ENCODE measurements at regions not wholly inside any gene's neighbourhood (a gene's known extent, or its start where the extent isn't known, plus 50 kb on each side); places are given as distances from the start of the nearest gene placed in this dataset.

DNA sequence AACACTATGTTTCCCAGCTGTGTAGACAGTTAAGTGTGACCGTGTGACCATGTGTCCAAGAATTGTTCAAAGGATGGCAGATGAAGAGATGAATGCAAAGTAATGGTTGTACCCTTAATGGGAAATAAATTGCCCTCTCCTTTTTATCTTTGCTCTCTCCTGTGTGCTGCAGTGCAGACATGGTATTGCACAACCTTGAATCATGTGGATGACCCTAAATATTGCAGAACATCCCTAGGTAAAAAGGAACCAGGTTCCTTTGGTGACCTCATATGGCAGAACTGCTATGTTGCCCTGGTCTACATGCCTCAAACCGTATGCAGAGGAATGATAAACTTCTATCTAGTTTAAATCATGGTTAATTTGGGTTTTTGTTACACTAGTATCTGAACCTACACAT lies 81.7 kb upstream of the CTNND2 start:
- Mint-ChIP-seq H3K27me3 (ENCODE audit: low read depth) (no peaks in the 10 kb centered on the region), H3K4me1 (no peaks in the 10 kb centered on the region), H3K36me3 (ENCODE audit: insufficient read depth in 1 of 3, low read depth in 3 of 3) (no peaks in the 10 kb centered on the region), H3K9me3 (no peaks in the 10 kb centered on the region), H3K27ac (no peak overlapping the region), H3K4me3 (no peak overlapping the region)
- H2AK5ac ChIP-seq (ENCODE audit: insufficient read length, low read length): no peak overlapping the region
- no peak overlapping the region for H2BK120ac ChIP-seq (ENCODE audit: low read depth, low read length, poor library complexity, severe bottlenecking)
- no peak overlapping the region for H4K5ac ChIP-seq (ENCODE audit: insufficient read length, low read depth, low read length)
- no peak overlapping the region for H3K9ac ChIP-seq (ENCODE audit: extremely low read depth, insufficient read length, low read length)
- H3K79me2 ChIP-seq (ENCODE audit: insufficient read depth, low read length): no peaks in the 10 kb centered on the region
- DNase-seq: no peak
- H4K91ac ChIP-seq (ENCODE audit: insufficient read length, low read depth, low read length): no peak overlapping the region
- no peak overlapping the region for H2BK12ac ChIP-seq (ENCODE audit: insufficient read length, low read depth, low read length)
- H3K4me1 ChIP-seq (ENCODE audit: insufficient read depth, low read length): no peaks in the 10 kb centered on the region
- no peak overlapping the region for H3K14ac ChIP-seq (ENCODE audit: insufficient read depth, low read length)
- TF ChIP-seq, protein P1, sequence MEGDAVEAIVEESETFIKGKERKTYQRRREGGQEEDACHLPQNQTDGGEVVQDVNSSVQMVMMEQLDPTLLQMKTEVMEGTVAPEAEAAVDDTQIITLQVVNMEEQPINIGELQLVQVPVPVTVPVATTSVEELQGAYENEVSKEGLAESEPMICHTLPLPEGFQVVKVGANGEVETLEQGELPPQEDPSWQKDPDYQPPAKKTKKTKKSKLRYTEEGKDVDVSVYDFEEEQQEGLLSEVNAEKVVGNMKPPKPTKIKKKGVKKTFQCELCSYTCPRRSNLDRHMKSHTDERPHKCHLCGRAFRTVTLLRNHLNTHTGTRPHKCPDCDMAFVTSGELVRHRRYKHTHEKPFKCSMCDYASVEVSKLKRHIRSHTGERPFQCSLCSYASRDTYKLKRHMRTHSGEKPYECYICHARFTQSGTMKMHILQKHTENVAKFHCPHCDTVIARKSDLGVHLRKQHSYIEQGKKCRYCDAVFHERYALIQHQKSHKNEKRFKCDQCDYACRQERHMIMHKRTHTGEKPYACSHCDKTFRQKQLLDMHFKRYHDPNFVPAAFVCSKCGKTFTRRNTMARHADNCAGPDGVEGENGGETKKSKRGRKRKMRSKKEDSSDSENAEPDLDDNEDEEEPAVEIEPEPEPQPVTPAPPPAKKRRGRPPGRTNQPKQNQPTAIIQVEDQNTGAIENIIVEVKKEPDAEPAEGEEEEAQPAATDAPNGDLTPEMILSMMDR (conservative IDR thresholded peaks at IDR 0.05): no peak
- H3K9me3 ChIP-seq (ENCODE audit: control insufficient read depth, low read depth, low read length): no peaks in the 10 kb centered on the region
- H3K79me1 ChIP-seq (ENCODE audit: insufficient read depth, low read depth, low read length, poor library complexity, severe bottlenecking): no peaks in the 10 kb centered on the region
- no CpG with 5 or more reads among the region's 2 CpGs for WGBS (ENCODE audit: extremely low coverage, insufficient read length, low lambda C conversion rate)
- H3K23me2 ChIP-seq (ENCODE audit: insufficient read length, low read depth, low read length, poor library complexity, severe bottlenecking): no peaks in the 10 kb centered on the region
- no peak overlapping the region for H3T11ph ChIP-seq (ENCODE audit: low read length)
- H2BK5ac ChIP-seq (ENCODE audit: insufficient read length, low read length): no peak overlapping the region
- H3K27me3 ChIP-seq (ENCODE audit: insufficient read depth, low read length): no peaks in the 10 kb centered on the region
- no peak overlapping the region for H3K56ac ChIP-seq (ENCODE audit: insufficient read length, low read depth, low read length)
- H2BK20ac ChIP-seq (ENCODE audit: low read depth, low read length, poor library complexity, severe bottlenecking): no peak overlapping the region
- no peaks in the 10 kb centered on the region for H4K20me1 ChIP-seq (ENCODE audit: control insufficient read depth, insufficient read depth, insufficient read length)
- no peak overlapping the region for H3K23ac ChIP-seq (ENCODE audit: insufficient read length, low read depth, low read length)
- H3K4ac ChIP-seq (ENCODE audit: low read depth, low read length): no peak overlapping the region
- no peak overlapping the region for H2AFZ ChIP-seq (ENCODE audit: low read length)
- no peak overlapping the region for H3K18ac ChIP-seq (ENCODE audit: insufficient read length, low read depth, low read length)
- H4K8ac ChIP-seq (replicated peaks; ENCODE audit: insufficient read length, low read depth, low read length): no peak overlapping the region
- no peak overlapping the region for H2BK15ac ChIP-seq (ENCODE audit: low read depth, low read length)
- no peak overlapping the region for H3K27ac ChIP-seq (ENCODE audit: insufficient read length, low read depth, low read length)
- no peak overlapping the region for H3K4me2 ChIP-seq (ENCODE audit: insufficient read depth, insufficient read length, low read length)
